Stomach smooth muscle (tissue), 2 donors: ENCODE measurements at regions not wholly inside any gene's neighbourhood (a gene's known extent, or its start where the extent isn't known, plus 50 kb on each side); places are given as distances from the start of the nearest gene placed in this dataset.

Experiments
- H3K27ac ChIP-seq: one replicate; pipeline ENCODE4 v1.7.0; 2013; ENCODE audit warnings: mild to moderate bottlenecking, low read length, inconsistent platforms
- H3K27me3 ChIP-seq, 2 donors: one replicate each; pipeline ENCODE4 v1.7.0; 2013; ENCODE audit warnings: low read length in 2 of 2; ENCODE audit not compliant: insufficient read depth in 2 of 2, control insufficient read depth in 1 of 2
- H3K36me3 ChIP-seq, 2 donors: one replicate each; pipeline ENCODE4 v1.7.0; 2013; ENCODE audit warnings: low read length in 2 of 2; ENCODE audit not compliant: control insufficient read depth in 2 of 2, insufficient read depth in 2 of 2
- H3K4me1 ChIP-seq: one replicate; pipeline ENCODE4 v1.7.0; 2013; ENCODE audit warnings: low read length; ENCODE audit not compliant: control insufficient read depth, insufficient read depth
- H3K4me3 ChIP-seq, 2 donors: one replicate each; pipeline ENCODE4 v1.7.0; 2013; ENCODE audit warnings: low read length in 2 of 2
- H3K9ac ChIP-seq, 2 donors: one replicate each; pipeline ENCODE4 v1.7.0; 2013; ENCODE audit warnings: low read length in 2 of 2, mild to moderate bottlenecking in 1 of 2
- H3K9me3 ChIP-seq, 2 donors: one replicate each; pipeline ENCODE4 v1.7.0; 2013; ENCODE audit warnings: low read length in 2 of 2; ENCODE audit not compliant: control insufficient read depth in 2 of 2
- donor health status: healthy.
- donor health status: Pancreatic carcinoma.

GRCh38 chr12:59031313-59031712 lies 111.0 kb upstream of the LRIG3 start:
- no peaks in the 10 kb centered on the region for H3K9me3 ChIP-seq
- H3K36me3 ChIP-seq, result no peaks in the 10 kb centered on the region
- no peaks in the 10 kb centered on the region for H3K4me1 ChIP-seq
- H3K4me3 ChIP-seq, result no peak overlapping the region
- H3K9ac ChIP-seq, result no peak overlapping the region
- no peak overlapping the region for H3K27ac ChIP-seq
- H3K27me3 ChIP-seq, result no peaks in the 10 kb centered on the region

GRCh38 chr12:59030415-59030814 lies 110.1 kb upstream of the LRIG3 start:
- H3K9ac ChIP-seq, result no peak overlapping the region
- H3K9me3 ChIP-seq, result no peaks in the 10 kb centered on the region
- no peaks in the 10 kb centered on the region for H3K4me1 ChIP-seq
- H3K4me3 ChIP-seq, result no peak overlapping the region
- H3K27me3 ChIP-seq, result no peaks in the 10 kb centered on the region
- no peaks in the 10 kb centered on the region for H3K36me3 ChIP-seq
- H3K27ac ChIP-seq, result no peak overlapping the region

- Histone ChIP-seq H3K27me3 (no peaks in the 10 kb centered on the region), H3K27ac (no peak overlapping the region), H3K9ac (no peak overlapping the region), H3K4me1 (no peaks in the 10 kb centered on the region), H3K4me3 (no peak overlapping the region), H3K9me3 (no peaks in the 10 kb centered on the region), H3K36me3 (no peaks in the 10 kb centered on the region)
These were observed 106.9 kb upstream of the LRIG3 start for GRCh38 chr12:59027199-59027598.

- H3K9me3 ChIP-seq, result no peaks in the 10 kb centered on the region
- H3K9ac ChIP-seq, result no peak overlapping the region
- H3K27me3 ChIP-seq, result no peaks in the 10 kb centered on the region
- no peak overlapping the region for H3K4me3 ChIP-seq
- no peaks in the 10 kb centered on the region for H3K36me3 ChIP-seq
- no peak overlapping the region for H3K27ac ChIP-seq
- H3K4me1 ChIP-seq, result no peaks in the 10 kb centered on the region
These were observed 103.6 kb upstream of the LRIG3 start for GRCh38 chr12:59023861-59024424.

- Histone ChIP-seq H3K27ac (no peak overlapping the region), H3K4me1 (no peaks in the 10 kb centered on the region), H3K4me3 (no peak overlapping the region), H3K36me3 (no peaks in the 10 kb centered on the region), H3K9me3 (no peaks in the 10 kb centered on the region), H3K27me3 (no peaks in the 10 kb centered on the region), H3K9ac (no peak overlapping the region)
These were observed 100.0 kb upstream of the LRIG3 start for GRCh38 chr12:59020073-59020946.

- Histone ChIP-seq H3K9ac (no peak overlapping the region), H3K4me1 (no peaks in the 10 kb centered on the region), H3K36me3 (no peaks in the 10 kb centered on the region), H3K9me3 (no peaks in the 10 kb centered on the region), H3K4me3 (no peak overlapping the region), H3K27me3 (no peaks in the 10 kb centered on the region), H3K27ac (no peak overlapping the region)
These were observed 94.6 kb upstream of the LRIG3 start for GRCh38 chr12:59014885-59015284.

- Histone ChIP-seq H3K27me3 (no peaks in the 10 kb centered on the region), H3K27ac (no peak overlapping the region), H3K9me3 (no peaks in the 10 kb centered on the region), H3K9ac (no peak overlapping the region), H3K36me3 (no peaks in the 10 kb centered on the region), H3K4me1 (no peaks in the 10 kb centered on the region), H3K4me3 (no peak overlapping the region)
These were observed 90.6 kb upstream of the LRIG3 start for GRCh38 chr12:59010941-59011340.

- Histone ChIP-seq H3K9ac (no peak overlapping the region), H3K9me3 (no peaks in the 10 kb centered on the region), H3K4me1 (no peaks in the 10 kb centered on the region), H3K36me3 (no peaks in the 10 kb centered on the region), H3K27me3 (no peaks in the 10 kb centered on the region), H3K4me3 (no peak overlapping the region), H3K27ac (no peak overlapping the region)
These were observed 89.8 kb upstream of the LRIG3 start for GRCh38 chr12:59010118-59010517.

- Histone ChIP-seq H3K9ac (no peak overlapping the region), H3K9me3 (no peaks in the 10 kb centered on the region), H3K36me3 (no peaks in the 10 kb centered on the region), H3K4me3 (no peak overlapping the region), H3K4me1 (no peaks in the 10 kb centered on the region), H3K27me3 (no peaks in the 10 kb centered on the region), H3K27ac (no peak overlapping the region)
These were observed 87.3 kb upstream of the LRIG3 start for GRCh38 chr12:59007620-59008019.

- Histone ChIP-seq H3K27me3 (no peaks in the 10 kb centered on the region), H3K9ac (no peak overlapping the region), H3K9me3 (no peaks in the 10 kb centered on the region), H3K36me3 (no peaks in the 10 kb centered on the region), H3K4me3 (no peak overlapping the region), H3K4me1 (no peaks in the 10 kb centered on the region), H3K27ac (no peak overlapping the region)
These were observed 85.1 kb upstream of the LRIG3 start for GRCh38 chr12:59005193-59005955.
